ENCODE measurements at regions not wholly inside any gene's neighbourhood (a gene's known extent, or its start where the extent isn't known, plus 50 kb on each side); places are given as distances from the start of the nearest gene placed in this dataset.
A peak's percentile ranks its signal among the peaks of the same experiment; 100 is the strongest.

- no peak for DNase-seq
These were observed 87.1 kb upstream of the SLITRK3 start for GRCh38 chr3:165283328-165283727.

- no peak for DNase-seq
These were observed 83.3 kb upstream of the SLITRK3 start for GRCh38 chr3:165279471-165279870.

- no peak for DNase-seq
These were observed 77.2 kb upstream of the SLITRK3 start for GRCh38 chr3:165273411-165273810.

- DNase-seq: no peak
These were observed 63.5 kb upstream of the SLITRK3 start for GRCh38 chr3:165259541-165260193.

GRCh38 chr3:165256554-165257065 lies 60.4 kb upstream of the SLITRK3 start:
- no peak for DNase-seq

GRCh38 chr3:165254812-165255211 lies 58.6 kb upstream of the SLITRK3 start:
- DNase-seq: peak; percentile 31

All from NCI-H146 (cell line).